ENCODE measurements at regions not wholly inside any gene's neighbourhood (a gene's known extent, or its start where the extent isn't known, plus 50 kb on each side); places are given as distances from the start of the nearest gene placed in this dataset.

GRCh38 chr10:126808103-126808502 is 97.1 kb upstream of the DOCK1 start:
- no peaks in the 10 kb centered on the region for H3K27me3 ChIP-seq
- H3K9me3 ChIP-seq: peaks cover 0 to 18% (median 3%) of the 10 kb centered on the region in 4 donors
- 24 to 30% methylated on average over 2 of the region's 2 CpGs for WGBS, 2 donors
- no peaks in the 10 kb centered on the region for H3K4me1 ChIP-seq
- no peak overlapping the region for H3K4me3 ChIP-seq
- TF ChIP-seq EP300 (IDR thresholded peaks at IDR 0.05) (no peak), CTCF (IDR thresholded peaks at IDR 0.05) (no peak), POLR2A (IDR thresholded peaks at IDR 0.05) (no peak)
- H3K27ac ChIP-seq: no peak overlapping the region
- H3K36me3 ChIP-seq: no peaks in the 10 kb centered on the region
- no peak for DNase-seq (ENCODE audit: low spot score in 2 of 2)

- H3K4me1 ChIP-seq: no peaks in the 10 kb centered on the region
- H3K27ac ChIP-seq: no peak overlapping the region
- DNase-seq (ENCODE audit: low spot score in 2 of 2): no peak
- no peaks in the 10 kb centered on the region for H3K36me3 ChIP-seq
- H3K4me3 ChIP-seq: no peak overlapping the region
- no peaks in the 10 kb centered on the region for H3K27me3 ChIP-seq
- TF ChIP-seq CTCF (IDR thresholded peaks at IDR 0.05): no peak
- no peak for TF ChIP-seq EP300 (IDR thresholded peaks at IDR 0.05)
- WGBS, 2 donors: 93 to 95% methylated on average over 6 of the region's 6 CpGs
- peaks cover 0 to 18% (median 3%) of the 10 kb centered on the region in 4 donors for H3K9me3 ChIP-seq
These were observed 91.8 kb upstream of the DOCK1 start for GRCh38 chr10:126813432-126813831.

GRCh38 chr10:126833542-126833941 is 71.7 kb upstream of the DOCK1 start:
- H3K4me3 ChIP-seq: no peak overlapping the region
- peaks cover 0 to 3% (median 0%) of the 10 kb centered on the region in 4 donors for H3K9me3 ChIP-seq
- no peak overlapping the region for H3K27ac ChIP-seq
- DNase-seq (ENCODE audit: low spot score in 2 of 2): no peak
- no peaks in the 10 kb centered on the region for H3K4me1 ChIP-seq
- 70 to 79% methylated on average over 5 of the region's 5 CpGs for WGBS, 2 donors
- TF ChIP-seq CTCF (IDR thresholded peaks at IDR 0.05) (no peak), POLR2A (IDR thresholded peaks at IDR 0.05) (no peak), EP300 (IDR thresholded peaks at IDR 0.05) (no peak)
- H3K27me3 ChIP-seq: no peaks in the 10 kb centered on the region
- no peaks in the 10 kb centered on the region for H3K36me3 ChIP-seq

GRCh38 chr10:126836009-126836408 is 69.2 kb upstream of the DOCK1 start:
- no peaks in the 10 kb centered on the region for H3K4me1 ChIP-seq
- TF ChIP-seq EP300 (IDR thresholded peaks at IDR 0.05) (no peak), CTCF (IDR thresholded peaks at IDR 0.05) (no peak), POLR2A (IDR thresholded peaks at IDR 0.05) (no peak)
- DNase-seq (ENCODE audit: low spot score in 2 of 2): no peak
- no peaks in the 10 kb centered on the region for H3K36me3 ChIP-seq
- H3K27ac ChIP-seq: no peak overlapping the region
- WGBS, 2 donors: 75 to 96% methylated on average over 2 to 4 of the region's 4 CpGs
- H3K27me3 ChIP-seq: no peaks in the 10 kb centered on the region
- H3K4me3 ChIP-seq: no peak overlapping the region
- no peaks in the 10 kb centered on the region for H3K9me3 ChIP-seq

GRCh38 chr10:126838316-126838715 is 66.9 kb upstream of the DOCK1 start:
- no peak for DNase-seq (ENCODE audit: low spot score in 2 of 2)
- Histone ChIP-seq H3K9me3 (no peaks in the 10 kb centered on the region), H3K36me3 (no peaks in the 10 kb centered on the region), H3K27me3 (no peaks in the 10 kb centered on the region), H3K27ac (no peak overlapping the region), H3K4me3 (no peak overlapping the region), H3K4me1 (no peaks in the 10 kb centered on the region)
- WGBS, 2 donors: 6 to 22% methylated on average over 4 of the region's 4 CpGs
- no peak for TF ChIP-seq CTCF (IDR thresholded peaks at IDR 0.05)
- no peak for TF ChIP-seq POLR2A (IDR thresholded peaks at IDR 0.05)
- TF ChIP-seq EP300 (IDR thresholded peaks at IDR 0.05): no peak

Measured in tibial nerve (tissue), 4 donors.